GM10266 (cell line): ENCODE measurements at regions not wholly inside any gene's neighbourhood (a gene's known extent, or its start where the extent isn't known, plus 50 kb on each side); places are given as distances from the start of the nearest gene placed in this dataset.

Source experiments
- DNase-seq: peaks from one replicate; pipeline ENCODE4 v3.0.0; 2012; ENCODE audit errors: extremely low spot score
- TF ChIP-seq, protein P1 (sequence below): IDR thresholded peaks from 2 replicates; pipeline ENCODE4 v1.5.1; 2012; ENCODE audit warnings: mild to moderate bottlenecking, low read depth; ENCODE audit not compliant: control insufficient read depth, insufficient read depth; ENCODE audit errors: missing control alignments

DNA sequence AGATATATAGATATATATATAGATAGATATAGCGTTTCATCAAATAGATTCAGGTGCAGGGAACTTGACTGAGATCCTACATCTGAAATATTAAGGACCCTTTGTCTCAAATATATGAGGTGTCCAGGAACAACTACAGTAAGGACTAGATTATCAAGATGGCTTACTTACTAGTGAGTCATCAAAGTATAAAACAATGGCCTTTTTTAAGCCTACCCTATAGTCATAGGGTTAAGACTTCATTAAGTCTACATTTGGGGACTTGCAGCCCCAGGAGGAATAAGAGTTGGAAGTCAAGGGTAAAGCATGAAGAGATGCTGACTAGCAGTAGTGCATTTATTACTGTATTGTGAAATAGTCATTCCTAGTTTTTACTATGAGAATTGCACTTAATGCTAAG, 1023.4 kb downstream of the CDH11 start:
- no peak for DNase-seq

DNA sequence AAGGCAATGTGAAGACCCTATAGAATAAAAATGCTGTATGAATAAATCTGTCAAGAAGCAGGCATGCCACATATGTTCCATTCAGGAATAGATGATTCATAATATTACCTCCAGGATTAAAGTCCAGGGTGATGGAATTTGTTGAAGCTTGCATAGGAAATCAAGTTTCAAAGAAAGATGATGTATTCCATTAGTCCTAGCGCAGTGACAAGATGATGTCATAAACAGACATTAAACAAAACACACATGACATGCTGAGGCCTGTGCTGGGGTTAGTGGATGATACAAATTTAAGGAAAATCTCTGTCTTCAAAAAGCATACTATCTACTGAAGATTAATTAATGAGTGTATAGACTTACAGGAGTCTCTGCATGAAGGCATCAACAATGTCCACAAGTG, 1025.2 kb downstream of the CDH11 start:
- DNase-seq, result no peak
- TF ChIP-seq, protein P1, sequence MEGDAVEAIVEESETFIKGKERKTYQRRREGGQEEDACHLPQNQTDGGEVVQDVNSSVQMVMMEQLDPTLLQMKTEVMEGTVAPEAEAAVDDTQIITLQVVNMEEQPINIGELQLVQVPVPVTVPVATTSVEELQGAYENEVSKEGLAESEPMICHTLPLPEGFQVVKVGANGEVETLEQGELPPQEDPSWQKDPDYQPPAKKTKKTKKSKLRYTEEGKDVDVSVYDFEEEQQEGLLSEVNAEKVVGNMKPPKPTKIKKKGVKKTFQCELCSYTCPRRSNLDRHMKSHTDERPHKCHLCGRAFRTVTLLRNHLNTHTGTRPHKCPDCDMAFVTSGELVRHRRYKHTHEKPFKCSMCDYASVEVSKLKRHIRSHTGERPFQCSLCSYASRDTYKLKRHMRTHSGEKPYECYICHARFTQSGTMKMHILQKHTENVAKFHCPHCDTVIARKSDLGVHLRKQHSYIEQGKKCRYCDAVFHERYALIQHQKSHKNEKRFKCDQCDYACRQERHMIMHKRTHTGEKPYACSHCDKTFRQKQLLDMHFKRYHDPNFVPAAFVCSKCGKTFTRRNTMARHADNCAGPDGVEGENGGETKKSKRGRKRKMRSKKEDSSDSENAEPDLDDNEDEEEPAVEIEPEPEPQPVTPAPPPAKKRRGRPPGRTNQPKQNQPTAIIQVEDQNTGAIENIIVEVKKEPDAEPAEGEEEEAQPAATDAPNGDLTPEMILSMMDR, result no peak

More for the DNA sequence above, 1023.4 kb downstream of the CDH11 start:
- TF ChIP-seq, protein P1, result no peak

DNA sequence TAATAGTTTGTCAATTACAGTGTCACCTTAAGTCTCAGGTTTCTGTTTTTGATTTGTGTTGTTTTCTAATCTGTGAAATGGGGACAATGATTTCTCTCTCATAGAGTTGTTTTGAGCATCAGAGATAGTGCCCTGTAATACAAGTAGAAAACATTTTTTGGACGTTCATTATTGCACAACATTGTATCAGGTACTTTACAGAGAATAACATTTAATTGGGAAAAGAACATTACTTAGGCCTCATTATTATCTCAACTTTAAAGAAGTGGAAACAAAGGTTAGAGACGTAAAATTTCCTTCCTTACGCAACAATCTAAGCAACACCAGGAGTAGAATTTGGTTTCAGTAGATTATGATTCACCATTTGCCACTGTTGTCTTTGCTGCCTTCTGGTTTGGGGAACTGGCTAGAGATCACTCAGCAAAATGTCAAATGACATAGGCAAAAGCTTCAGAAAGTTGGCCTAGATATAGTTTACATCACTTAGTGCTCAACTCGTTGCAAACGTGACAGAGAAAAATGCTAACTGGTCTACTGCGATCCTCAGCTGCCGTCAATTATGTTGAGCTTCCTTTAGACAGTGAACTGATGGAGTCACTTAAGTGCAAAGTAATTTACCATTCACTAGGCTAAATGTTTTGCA, 1026.8 kb downstream of the CDH11 start:
- TF ChIP-seq, protein P1, result no peak
- no peak for DNase-seq

DNA sequence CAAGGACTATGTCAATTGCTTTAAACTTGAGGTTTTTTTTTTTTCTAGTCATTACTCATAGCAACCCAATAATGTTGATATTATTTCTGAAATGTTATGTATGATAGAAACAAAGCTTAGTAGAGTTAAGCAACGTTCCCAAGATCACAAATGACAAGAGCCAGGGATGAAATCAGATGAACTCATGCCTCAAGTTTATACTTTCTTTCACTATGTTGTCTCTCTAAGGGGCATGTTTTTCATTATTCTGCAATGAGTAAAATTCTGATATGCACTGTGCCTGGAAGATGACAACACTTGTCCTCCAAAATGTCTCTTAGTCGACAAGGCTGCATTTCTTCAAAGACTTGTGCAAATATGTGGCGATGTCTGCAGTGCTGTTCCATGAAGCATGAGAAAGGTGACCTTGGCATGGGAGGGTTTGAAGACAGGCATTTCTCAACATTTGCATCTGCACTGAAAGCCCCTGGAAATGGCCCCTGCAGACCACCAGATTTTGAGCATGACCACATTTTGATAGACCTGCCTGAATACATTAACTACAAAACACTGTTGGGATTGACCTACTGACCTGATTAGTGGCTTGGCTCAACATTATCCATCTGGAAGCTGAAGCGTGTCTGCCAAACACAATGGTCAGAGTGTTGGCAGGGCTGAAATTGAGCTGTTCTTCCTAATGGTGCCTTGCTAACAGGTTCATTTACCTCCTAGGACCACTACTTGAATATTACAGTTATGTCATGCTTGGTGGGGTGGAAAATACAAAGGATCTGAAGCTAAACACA, 1027.5 kb downstream of the CDH11 start:
- TF ChIP-seq, protein P1, result no peak
- no peak for DNase-seq

DNA sequence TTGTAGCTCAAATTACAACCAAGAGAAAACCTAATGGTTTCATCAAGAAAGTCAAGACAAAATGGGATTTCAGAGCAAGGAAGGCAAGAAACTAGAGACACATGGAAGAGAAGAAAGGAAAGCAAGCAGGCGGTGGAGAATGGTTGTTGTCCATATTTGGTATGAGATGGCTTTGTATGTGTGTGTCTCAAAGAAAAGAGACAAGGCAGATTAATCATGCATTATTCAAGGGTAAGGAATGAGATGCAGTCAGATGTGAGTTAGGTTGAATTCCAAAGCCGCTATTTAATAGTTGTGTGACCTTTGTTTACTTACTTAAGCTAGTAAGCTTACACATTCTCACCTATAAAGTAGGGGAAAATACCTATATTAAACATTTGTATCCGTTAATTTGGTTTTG, 1029.6 kb downstream of the CDH11 start:
- no peak for DNase-seq
- TF ChIP-seq, protein P1, result no peak

DNA sequence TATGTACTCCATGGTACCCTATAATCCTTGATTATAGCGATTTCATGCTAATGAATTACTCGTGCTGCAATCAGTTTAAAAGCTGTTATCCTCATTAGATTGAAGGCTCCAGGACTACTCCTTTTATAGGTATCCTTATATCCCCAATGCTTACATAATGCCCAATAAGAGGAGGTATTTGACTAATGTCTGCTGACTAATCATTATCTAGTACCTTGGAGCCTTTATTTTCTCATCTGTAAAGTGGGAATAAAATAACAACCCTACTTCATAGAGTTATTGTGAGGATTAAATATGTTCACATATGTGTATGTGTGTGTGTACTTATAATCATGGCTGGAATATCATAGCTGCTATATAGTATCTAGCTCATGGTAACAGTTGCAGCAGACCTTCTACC, 1031.5 kb downstream of the CDH11 start:
- TF ChIP-seq, protein P1, result no peak
- DNase-seq, result no peak

DNA sequence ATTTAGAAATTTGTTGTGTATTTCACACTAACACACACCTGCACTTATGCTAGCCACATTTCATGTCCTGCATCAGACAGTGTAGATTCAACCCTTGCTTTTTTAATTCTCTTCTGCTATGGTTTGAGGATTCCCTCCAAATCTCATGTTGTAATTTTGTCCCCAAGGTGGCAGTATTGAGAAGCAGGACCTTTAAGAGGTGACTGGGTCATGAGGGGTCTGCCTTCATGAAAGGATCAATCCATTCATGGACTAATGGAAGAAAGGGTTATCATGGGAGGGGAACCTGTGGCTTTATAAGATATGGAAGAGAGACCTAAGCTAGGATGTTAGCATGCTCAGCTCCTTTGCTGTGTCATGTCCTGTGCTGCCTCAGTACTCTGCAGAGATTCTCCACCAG, 1032.2 kb downstream of the CDH11 start:
- DNase-seq, result no peak
- TF ChIP-seq, protein P1, result peak; percentile 28
